GM12865 (cell line): ENCODE measurements at regions not wholly inside any gene's neighbourhood (a gene's known extent, or its start where the extent isn't known, plus 50 kb on each side); places are given as distances from the start of the nearest gene placed in this dataset.

Source experiments
- DNase-seq: peaks from one replicate; pipeline ENCODE4 v3.0.0; 2010; ENCODE audit warnings: low read depth
- H3K4me3 ChIP-seq: 2 replicates; pipeline ENCODE4 v1.5.1; 2011; ENCODE audit warnings: mild to moderate bottlenecking, low read depth, low read length, control low read depth
- CTCF ChIP-seq: IDR thresholded peaks from 2 replicates; pipeline ENCODE4 v1.5.1; 2011; ENCODE audit warnings: low read length, control low read depth, low read depth, inconsistent platforms; ENCODE audit not compliant: insufficient read depth; ENCODE audit errors: missing control alignments

- H3K4me3 ChIP-seq: no peak overlapping the region
- no peak for TF ChIP-seq CTCF
- DNase-seq: no peak
Observed at GRCh38 chr4:110754716-110755115, 131.8 kb upstream of the PITX2 start.

- DNase-seq: no peak
- no peak for TF ChIP-seq CTCF
Observed at GRCh38 chr4:110769578-110769977, 146.7 kb upstream of the PITX2 start.

GRCh38 chr4:110770353-110770752 lies 147.5 kb upstream of the PITX2 start:
- no peak for DNase-seq
- no peak overlapping the region for H3K4me3 ChIP-seq
- no peak for TF ChIP-seq CTCF

More at GRCh38 chr4:110769578-110769977, 146.7 kb upstream of the PITX2 start:
- H3K4me3 ChIP-seq: no peak overlapping the region

- no peak for TF ChIP-seq CTCF
- DNase-seq: no peak
- H3K4me3 ChIP-seq: no peak overlapping the region
Observed at GRCh38 chr4:110778521-110778920, 155.6 kb upstream of the PITX2 start.

GRCh38 chr4:110780538-110780937 lies 157.7 kb upstream of the PITX2 start:
- no peak for TF ChIP-seq CTCF
- H3K4me3 ChIP-seq: no peak overlapping the region
- no peak for DNase-seq

- TF ChIP-seq CTCF: no peak
Observed at GRCh38 chr4:110781944-110782343, 159.1 kb upstream of the PITX2 start.

GRCh38 chr4:110787109-110787508 lies 164.2 kb upstream of the PITX2 start:
- no peak for TF ChIP-seq CTCF
- H3K4me3 ChIP-seq: no peak overlapping the region
- DNase-seq: no peak

More at GRCh38 chr4:110781944-110782343, 159.1 kb upstream of the PITX2 start:
- no peak for DNase-seq
- H3K4me3 ChIP-seq: no peak overlapping the region
